Omental fat pad (tissue), 3 donors: ENCODE measurements at regions not wholly inside any gene's neighbourhood (a gene's known extent, or its start where the extent isn't known, plus 50 kb on each side); places are given as distances from the start of the nearest gene placed in this dataset.

Experiments used
- ATAC-seq: fragments of 150-250 bp; one replicate; pipeline ENCODE4 v1.9.1; 2016; ENCODE audit warnings: mild to moderate bottlenecking, moderate library complexity; ENCODE audit not compliant: low FRiP score
- DNase-seq: peaks from one replicate; pipeline ENCODE4 v3.0.0-alpha.2; 2019; ENCODE audit warnings: low spot score
- CTCF ChIP-seq, 3 donors: fragments of 450-650 bp; IDR thresholded peaks; one replicate each; pipeline ENCODE4 v1.5.1; 2016 to 2017; ENCODE audit warnings: antibody characterized with exemption in 3 of 3, mild to moderate bottlenecking in 3 of 3, moderate library complexity in 2 of 3

GRCh38 chr3:164927728-164928127, 150.6 kb downstream of the SI start:
- ATAC-seq, result no peak
- no peak for TF ChIP-seq CTCF (IDR thresholded peaks at IDR 0.05)

GRCh38 chr3:164918905-164919304, 159.4 kb downstream of the SI start:
- DNase-seq (no peak), ATAC-seq (no peak)
- no peak for TF ChIP-seq CTCF (IDR thresholded peaks at IDR 0.05)

More at GRCh38 chr3:164927728-164928127, 150.6 kb downstream of the SI start:
- DNase-seq, result no peak

GRCh38 chr3:164912916-164913315, 165.4 kb downstream of the SI start:
- ATAC-seq, result no peak
- no peak for TF ChIP-seq CTCF (IDR thresholded peaks at IDR 0.05)
- DNase-seq, result no peak

- TF ChIP-seq CTCF (IDR thresholded peaks at IDR 0.05), result no peak
- no peak for ATAC-seq
- DNase-seq, result no peak
These were observed 174.4 kb downstream of the SI start for GRCh38 chr3:164903820-164904451.

- ATAC-seq (no peak), DNase-seq (no peak)
- no peak for TF ChIP-seq CTCF (IDR thresholded peaks at IDR 0.05)
These were observed 181.0 kb downstream of the SI start for GRCh38 chr3:164897342-164897741.

- ATAC-seq (no peak), DNase-seq (no peak)
These were observed 188.2 kb downstream of the SI start for GRCh38 chr3:164890061-164890460.

More at GRCh38 chr3:164890061-164890460, 188.2 kb downstream of the SI start:
- TF ChIP-seq CTCF (IDR thresholded peaks at IDR 0.05), result no peak
